ENCODE measurements at regions not wholly inside any gene's neighbourhood (a gene's known extent, or its start where the extent isn't known, plus 50 kb on each side); places are given as distances from the start of the nearest gene placed in this dataset.

GRCh38 chr11:29265381-29265780 is 751.4 kb downstream of the KCNA4 start:
- TF ChIP-seq CTCF (IDR thresholded peaks at IDR 0.05; ENCODE audit: low read depth, low read length, missing control alignments), result no peak
- H3K4me3 ChIP-seq (replicated peaks; ENCODE audit: low read depth, low read length), result no peak overlapping the region
- DNase-seq (ENCODE audit: extremely low read depth, low read depth), result no peak

GRCh38 chr11:29263971-29264682 is 752.7 kb downstream of the KCNA4 start:
- no peak for DNase-seq (ENCODE audit: extremely low read depth, low read depth)
- no peak overlapping the region for H3K4me3 ChIP-seq (replicated peaks; ENCODE audit: low read depth, low read length)
- TF ChIP-seq CTCF (IDR thresholded peaks at IDR 0.05; ENCODE audit: low read depth, low read length, missing control alignments), result no peak

GRCh38 chr11:29261831-29262230 is 755.0 kb downstream of the KCNA4 start:
- no peak for TF ChIP-seq CTCF (IDR thresholded peaks at IDR 0.05; ENCODE audit: low read depth, low read length, missing control alignments)
- no peak for DNase-seq (ENCODE audit: extremely low read depth, low read depth)
- no peak overlapping the region for H3K4me3 ChIP-seq (replicated peaks; ENCODE audit: low read depth, low read length)

GRCh38 chr11:29260939-29261705 is 755.7 kb downstream of the KCNA4 start:
- TF ChIP-seq CTCF (IDR thresholded peaks at IDR 0.05; ENCODE audit: low read depth, low read length, missing control alignments), result no peak
- no peak for DNase-seq (ENCODE audit: extremely low read depth, low read depth)

GRCh38 chr11:29258411-29258810 is 758.4 kb downstream of the KCNA4 start:
- no peak for DNase-seq (ENCODE audit: extremely low read depth, low read depth)
- no peak for TF ChIP-seq CTCF (IDR thresholded peaks at IDR 0.05; ENCODE audit: low read depth, low read length, missing control alignments)
- H3K4me3 ChIP-seq (replicated peaks; ENCODE audit: low read depth, low read length), result no peak overlapping the region

More at GRCh38 chr11:29260939-29261705, 755.7 kb downstream of the KCNA4 start:
- no peak overlapping the region for H3K4me3 ChIP-seq (replicated peaks; ENCODE audit: low read depth, low read length)

GRCh38 chr11:29256580-29256979 is 760.2 kb downstream of the KCNA4 start:
- no peak for DNase-seq (ENCODE audit: extremely low read depth, low read depth)
- H3K4me3 ChIP-seq (replicated peaks; ENCODE audit: low read depth, low read length), result no peak overlapping the region
- TF ChIP-seq CTCF (IDR thresholded peaks at IDR 0.05; ENCODE audit: low read depth, low read length, missing control alignments), result no peak
